ENCODE measurements at regions not wholly inside any gene's neighbourhood (a gene's known extent, or its start where the extent isn't known, plus 50 kb on each side); places are given as distances from the start of the nearest gene placed in this dataset.

- no peak overlapping the region for H3K27ac ChIP-seq
- TF ChIP-seq CTCF (IDR thresholded peaks at IDR 0.05) (no peak), ZFX (IDR thresholded peaks at IDR 0.05; ENCODE audit: borderline replicate concordance) (no peak)
Observed at GRCh38 chr2:71990826-71991225, 156.8 kb downstream of the CYP26B1 start.

GRCh38 chr2:71990122-71990521 lies 157.5 kb downstream of the CYP26B1 start:
- TF ChIP-seq ZFX (IDR thresholded peaks at IDR 0.05; ENCODE audit: borderline replicate concordance) (no peak), CTCF (IDR thresholded peaks at IDR 0.05) (no peak)
- no peak overlapping the region for H3K27ac ChIP-seq

- no peak for TF ChIP-seq ZFX (IDR thresholded peaks at IDR 0.05; ENCODE audit: borderline replicate concordance)
- H3K27ac ChIP-seq, result no peak overlapping the region
Observed at GRCh38 chr2:71989671-71990070, 158.0 kb downstream of the CYP26B1 start.

- no peak overlapping the region for H3K27ac ChIP-seq
- TF ChIP-seq ZFX (IDR thresholded peaks at IDR 0.05; ENCODE audit: borderline replicate concordance) (no peak), CTCF (IDR thresholded peaks at IDR 0.05) (no peak)
Observed at GRCh38 chr2:71988170-71988569, 159.5 kb downstream of the CYP26B1 start.

- H3K27ac ChIP-seq, result no peak overlapping the region
- TF ChIP-seq CTCF (IDR thresholded peaks at IDR 0.05), result no peak
- no peak for TF ChIP-seq ZFX (IDR thresholded peaks at IDR 0.05; ENCODE audit: borderline replicate concordance)
Observed at GRCh38 chr2:71976685-71977084, 171.0 kb downstream of the CYP26B1 start.

- TF ChIP-seq CTCF (IDR thresholded peaks at IDR 0.05) (no peak), ZFX (IDR thresholded peaks at IDR 0.05; ENCODE audit: borderline replicate concordance) (no peak)
- no peak overlapping the region for H3K27ac ChIP-seq
Observed at GRCh38 chr2:71974846-71975245, 172.8 kb downstream of the CYP26B1 start.

GRCh38 chr2:71971493-71971892 lies 176.2 kb downstream of the CYP26B1 start:
- H3K27ac ChIP-seq, result no peak overlapping the region
- TF ChIP-seq CTCF (IDR thresholded peaks at IDR 0.05) (no peak), ZFX (IDR thresholded peaks at IDR 0.05; ENCODE audit: borderline replicate concordance) (no peak)

- TF ChIP-seq ZFX (IDR thresholded peaks at IDR 0.05; ENCODE audit: borderline replicate concordance) (no peak), CTCF (IDR thresholded peaks at IDR 0.05) (no peak)
- H3K27ac ChIP-seq, result no peak overlapping the region
Observed at GRCh38 chr2:71965530-71965929, 182.1 kb downstream of the CYP26B1 start.
